OCI-LY3 (cell line): ENCODE measurements at regions not wholly inside any gene's neighbourhood (a gene's known extent, or its start where the extent isn't known, plus 50 kb on each side); places are given as distances from the start of the nearest gene placed in this dataset.

Source experiments
- CTCF ChIP-seq: fragments of 200-600, 300-600 bp; sonication (generic); IDR thresholded peaks from 2 replicates; pipeline ENCODE4 v1.5.1; 2014; ENCODE audit warnings: antibody characterized with exemption, low read length, low read depth
- EZH2phosphoT487 ChIP-seq: fragments of 200-600 bp; shearing (Covaris generic); IDR thresholded peaks from 2 replicates; pipeline ENCODE4 v1.6.1; 2018; ENCODE audit warnings: antibody characterized with exemption, mixed run types, low read depth

GRCh38 chr14:42629553-42629952 is 1022.9 kb downstream of the LRFN5 start:
- TF ChIP-seq EZH2phosphoT487 (no peak), CTCF (no peak)
